UCSD-AML1 (cell line): ENCODE measurements at regions not wholly inside any gene's neighbourhood (a gene's known extent, or its start where the extent isn't known, plus 50 kb on each side); places are given as distances from the start of the nearest gene placed in this dataset.

Experiments used
- DNase-seq: peaks from one replicate; lab custom pipeline; 2025; ENCODE audit not compliant: unreplicated experiment; lab: John Stamatoyannopoulos, UW

- no peak for DNase-seq
These were observed 476.9 kb downstream of the TCERG1L start for GRCh38 chr10:130834573-130834972.

DNA sequence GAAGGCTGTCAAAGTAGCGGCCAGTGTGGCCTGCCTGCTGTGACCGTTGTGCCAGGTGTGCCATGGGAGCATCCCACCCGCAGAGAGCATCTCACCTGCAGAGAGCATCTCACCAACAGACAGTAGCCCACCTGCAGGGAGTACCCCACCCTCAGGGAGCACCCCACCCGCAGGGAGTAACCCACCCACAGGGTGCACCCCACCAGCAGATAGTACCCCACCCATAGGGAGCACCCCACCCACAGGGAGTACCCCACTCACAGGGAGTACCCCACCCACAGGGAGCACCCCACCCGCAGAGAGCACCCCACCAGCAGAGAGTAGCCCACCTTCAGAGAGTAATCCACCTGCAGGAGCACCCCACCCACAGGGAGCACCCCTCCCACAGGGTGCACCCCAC is 476.5 kb downstream of the TCERG1L start:
- no peak for DNase-seq

GRCh38 chr10:130836344-130836743 is 475.2 kb downstream of the TCERG1L start:
- no peak for DNase-seq

GRCh38 chr10:130843051-130843653 is 468.4 kb downstream of the TCERG1L start:
- DNase-seq = no peak

- DNase-seq = no peak
These were observed 467.2 kb downstream of the TCERG1L start for GRCh38 chr10:130844310-130844709.

- no peak for DNase-seq
These were observed 464.4 kb downstream of the TCERG1L start for GRCh38 chr10:130847170-130847569.

- no peak for DNase-seq
These were observed 462.7 kb downstream of the TCERG1L start for GRCh38 chr10:130848855-130849254.

GRCh38 chr10:130854151-130854550 is 457.4 kb downstream of the TCERG1L start:
- DNase-seq = no peak

DNA sequence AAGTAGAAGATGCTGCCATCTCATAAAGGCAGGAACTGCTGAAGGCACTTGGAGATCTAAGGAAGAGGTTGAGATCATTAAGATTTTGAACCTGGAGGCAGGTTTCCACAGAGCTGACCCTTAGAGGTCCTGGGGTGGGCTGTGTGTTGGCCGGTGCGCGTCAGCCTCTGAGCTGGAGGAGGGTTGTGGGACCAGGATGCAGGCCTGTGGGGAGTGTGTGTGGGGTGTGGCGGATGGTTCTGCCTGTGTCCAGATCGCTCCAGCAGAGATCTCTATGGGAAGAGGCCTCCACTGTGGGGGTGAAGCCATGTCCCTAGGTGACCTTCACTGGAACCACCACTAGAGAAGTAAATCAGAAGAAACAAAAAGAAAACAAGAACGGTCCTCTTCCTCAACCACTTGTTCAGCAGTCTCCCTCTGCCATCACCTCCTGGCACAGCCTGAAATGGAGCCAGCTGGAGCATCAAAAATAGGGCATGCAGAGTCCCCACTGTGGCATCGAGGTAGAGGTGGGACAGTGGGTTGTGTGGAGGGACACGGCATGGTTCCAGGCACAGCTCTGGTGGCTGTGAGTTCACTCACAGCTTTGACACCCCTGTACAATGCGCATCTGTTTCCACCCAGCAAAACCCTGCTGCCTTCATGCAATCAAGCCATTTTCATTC is 453.8 kb downstream of the TCERG1L start:
- no peak for DNase-seq

DNA sequence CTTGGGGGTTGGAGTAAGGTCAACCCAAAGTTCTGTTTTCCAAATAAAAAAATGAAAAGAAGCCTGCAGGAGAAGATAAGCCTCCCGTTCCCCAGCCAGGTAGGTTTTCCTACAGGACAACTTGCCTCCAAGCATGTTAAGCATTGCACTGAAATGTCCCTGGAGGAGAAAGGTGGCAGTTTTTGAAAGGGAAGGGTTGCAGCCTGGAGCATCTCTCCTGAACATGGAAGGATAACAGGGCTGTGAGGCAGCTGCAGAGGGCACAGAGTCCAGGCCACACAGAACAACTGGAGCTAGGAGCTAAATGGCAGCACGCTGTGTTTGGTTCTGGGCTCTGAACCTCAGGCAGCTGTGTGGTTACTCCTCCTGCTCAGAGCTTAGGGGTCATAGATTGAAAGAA is 452.9 kb downstream of the TCERG1L start:
- no peak for DNase-seq

- DNase-seq = no peak
These were observed 452.1 kb downstream of the TCERG1L start for GRCh38 chr10:130859427-130859826.

DNA sequence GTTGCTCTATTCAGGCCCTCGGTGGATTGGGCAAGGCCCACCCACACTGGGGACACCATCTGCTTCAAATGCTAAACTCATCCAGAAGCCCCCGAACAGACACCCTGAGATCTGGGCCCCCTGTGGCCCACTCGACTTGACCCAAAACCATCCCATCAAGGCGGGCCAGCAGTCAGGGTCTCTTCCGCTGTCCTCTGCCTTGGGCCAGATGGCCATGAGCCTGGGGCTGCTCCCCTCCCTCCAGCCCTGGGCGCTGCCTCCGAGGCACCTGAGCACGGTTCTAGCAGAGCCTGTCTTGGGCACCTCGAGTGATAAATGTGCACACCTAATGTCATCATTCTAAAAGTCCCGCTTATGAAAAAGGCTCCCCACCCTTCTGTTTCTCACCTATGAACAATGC is 449.4 kb downstream of the TCERG1L start:
- DNase-seq = no peak

DNA sequence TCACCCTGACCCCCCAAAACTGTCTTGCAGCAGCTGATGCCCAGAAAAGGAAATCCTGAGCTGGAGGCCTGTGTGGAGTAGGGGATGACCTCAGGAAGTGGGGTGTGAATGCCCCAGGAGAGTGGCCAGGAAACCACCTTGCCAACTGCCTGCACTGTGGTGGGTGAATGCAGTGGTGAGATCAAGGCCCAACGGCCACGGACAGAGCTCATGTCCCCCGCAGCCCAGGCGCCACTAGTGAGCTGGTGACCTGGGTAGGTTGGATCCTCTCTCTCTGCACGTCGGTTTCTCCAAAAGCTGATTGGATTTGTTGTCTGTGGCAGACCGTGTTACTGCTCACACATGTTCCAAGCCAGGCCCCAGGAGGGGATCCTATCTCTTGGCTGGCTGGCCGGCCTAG is 448.9 kb downstream of the TCERG1L start:
- DNase-seq = no peak

DNA sequence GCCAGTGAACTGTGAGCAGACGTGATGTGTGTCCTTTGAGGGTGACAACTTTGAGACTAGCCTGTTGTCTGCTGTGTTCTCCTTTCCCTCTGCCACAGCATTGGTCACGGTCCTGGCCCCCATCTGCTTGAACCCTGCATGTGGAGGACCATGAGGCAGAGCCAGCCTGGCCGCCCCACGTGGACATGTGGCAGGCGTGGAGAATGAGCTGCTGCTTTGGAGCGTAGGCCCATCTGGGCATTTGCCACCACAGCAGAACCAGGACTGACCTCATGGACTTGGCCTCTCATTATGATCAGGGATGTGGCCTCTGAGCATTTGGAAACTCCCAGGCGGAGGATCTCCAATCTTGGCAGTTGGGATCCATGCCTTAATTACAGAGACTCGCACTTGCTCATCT is 448.5 kb downstream of the TCERG1L start:
- no peak for DNase-seq

GRCh38 chr10:130864961-130865818 is 446.3 kb downstream of the TCERG1L start:
- no peak for DNase-seq

GRCh38 chr10:130866857-130867256 is 444.7 kb downstream of the TCERG1L start:
- no peak for DNase-seq

DNA sequence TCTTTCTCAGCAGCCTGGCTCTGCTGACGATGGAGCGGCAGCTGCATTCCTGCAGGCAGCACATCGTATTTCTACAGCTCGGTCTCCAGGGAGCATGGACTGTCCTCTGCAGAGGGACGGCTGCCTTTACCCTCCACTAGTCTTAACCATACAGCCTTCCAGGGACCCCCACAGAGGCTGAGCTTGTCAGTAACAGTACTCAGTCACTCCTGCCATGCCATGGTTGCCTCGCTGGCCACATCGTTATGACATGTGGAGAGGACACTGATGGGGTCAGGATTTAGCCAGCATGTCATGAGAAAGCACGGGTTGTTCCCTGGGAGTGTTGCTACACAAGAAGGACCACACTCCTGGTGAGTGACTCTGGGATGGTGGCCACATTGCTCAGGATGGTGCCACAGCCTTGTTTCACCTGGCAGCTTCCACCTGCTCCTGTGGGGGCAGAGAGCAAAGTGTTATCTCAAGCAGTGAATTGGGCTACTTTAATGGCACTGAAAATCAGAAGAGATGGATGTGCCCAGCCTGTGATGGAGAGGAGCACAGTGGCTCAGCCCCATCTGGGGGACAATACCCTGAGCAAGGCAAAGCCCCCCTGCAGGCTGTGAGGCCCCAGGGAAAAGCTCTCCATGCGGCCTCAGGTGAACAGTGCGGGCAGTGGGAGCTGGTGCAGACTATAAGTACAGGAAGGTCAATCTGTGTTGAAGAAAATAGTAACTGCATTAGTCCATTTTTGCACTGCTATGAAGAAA is 443.9 kb downstream of the TCERG1L start:
- DNase-seq = no peak

DNA sequence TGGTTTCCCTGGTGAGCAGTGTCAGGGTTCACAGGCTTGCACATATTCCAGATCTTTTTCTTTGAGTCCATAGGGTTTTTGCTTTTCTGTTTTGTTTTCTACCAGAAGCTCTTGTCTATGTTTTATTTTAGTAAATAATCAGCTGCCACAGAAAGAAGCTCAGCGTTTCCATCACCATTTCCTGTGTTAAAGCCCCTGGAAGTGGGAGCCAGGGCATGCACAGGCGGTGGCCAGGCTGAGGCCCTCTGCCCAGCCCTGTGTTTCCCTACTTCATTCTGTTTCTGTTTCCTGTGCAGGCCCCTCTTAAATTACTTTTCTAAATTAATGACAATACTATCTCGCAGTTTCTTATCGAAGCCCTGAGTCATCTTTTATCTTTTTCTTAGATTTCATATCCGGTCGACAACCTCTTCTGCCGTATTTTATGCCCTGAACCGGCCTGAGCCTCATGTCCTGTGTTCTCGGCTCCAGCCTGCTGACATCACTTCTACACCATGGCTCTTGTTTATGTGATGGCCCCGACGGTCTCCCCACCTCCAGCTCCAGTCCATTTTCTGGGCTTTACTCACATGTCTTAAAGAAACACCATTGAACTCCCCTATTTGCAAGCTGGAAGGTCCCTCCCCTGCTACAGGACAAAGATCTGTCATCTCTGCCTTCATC is 442.2 kb downstream of the TCERG1L start:
- DNase-seq = no peak

- no peak for DNase-seq
These were observed 440.1 kb downstream of the TCERG1L start for GRCh38 chr10:130871406-130871805.

GRCh38 chr10:130873636-130874035 is 437.9 kb downstream of the TCERG1L start:
- DNase-seq = no peak

DNA sequence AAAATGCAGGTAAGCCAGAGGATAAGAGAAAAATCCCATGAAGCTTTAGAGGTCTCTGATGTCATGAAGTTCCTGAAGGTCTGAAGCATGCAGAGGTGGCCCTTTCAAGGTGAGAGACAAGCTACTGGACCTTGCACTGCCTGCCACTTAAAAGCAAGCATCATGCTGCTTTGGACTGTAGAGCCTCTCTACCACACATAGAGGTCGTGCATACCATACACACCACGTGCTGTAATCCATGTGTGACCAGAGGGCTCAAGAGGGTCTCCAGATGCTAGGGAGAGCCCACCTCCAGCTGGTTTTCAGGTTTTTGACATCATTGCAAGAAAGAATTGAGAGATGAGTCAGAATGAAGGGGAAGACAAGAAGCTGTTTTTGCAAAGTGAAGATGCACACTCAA is 436.4 kb downstream of the TCERG1L start:
- no peak for DNase-seq
